H1 (cell line): ENCODE measurements at regions not wholly inside any gene's neighbourhood (a gene's known extent, or its start where the extent isn't known, plus 50 kb on each side); places are given as distances from the start of the nearest gene placed in this dataset.

Experiments
- CTCF ChIA-PET: fragments of 300-600 bp; sonication (Branson Sonifier 250); formaldehyde crosslinking; loops from one replicate; lab custom pipeline; 2021; ENCODE audit not compliant: partially characterized antibody; lab: Charles Lee
- POLR2A ChIA-PET: fragments of 300-600 bp; sonication (Branson Sonifier 250); formaldehyde crosslinking; loops from one replicate; lab custom pipeline; 2021; ENCODE audit warnings: inconsistent platforms; ENCODE audit not compliant: partially characterized antibody; lab: Charles Lee
- DNase-seq, 2 experiments: peaks; one replicate each; pipeline versions ENCODE4 v3.0.0 to v3.0.0-alpha.2; 2010 to 2022; ENCODE audit warnings: low spot score in 2 of 2, low read depth in 1 of 2, mixed read lengths in 1 of 2
- FAIRE-seq: peaks from 2 replicates; lab custom pipeline; 2011; peaks lifted over from hg19 to GRCh38; lab: Jason Lieb, UNC
- H2AFZ ChIP-seq: 2 replicates; pipeline ENCODE4 v1.8.1; 2012; ENCODE audit warnings: low read length, inconsistent platforms
- H2AK5ac ChIP-seq: 2 replicates; pipeline ENCODE4 v1.6.1; 2013; ENCODE audit warnings: low read depth, low read length
- H2BK120ac ChIP-seq: replicated peaks from 2 replicates; pipeline ENCODE3; 2013; ENCODE audit warnings: low read depth, low read length, inconsistent platforms
- H2BK12ac ChIP-seq: 2 replicates; pipeline ENCODE4 v1.6.1; 2013; ENCODE audit warnings: low read depth, low read length
- H2BK15ac ChIP-seq: 2 replicates; pipeline ENCODE4 v1.6.1; 2013; ENCODE audit warnings: low read length
- H2BK20ac ChIP-seq: 2 replicates; pipeline ENCODE4 v1.6.1; 2013; ENCODE audit warnings: low read length
- H2BK5ac ChIP-seq: 2 replicates; pipeline ENCODE4 v1.6.1; 2013; ENCODE audit warnings: low read depth, low read length
- H3K14ac ChIP-seq: 2 replicates; pipeline ENCODE4 v1.6.1; 2013; ENCODE audit warnings: inconsistent platforms; ENCODE audit not compliant: insufficient read length
- H3K18ac ChIP-seq: 2 replicates; pipeline ENCODE4 v1.6.1; 2013; ENCODE audit warnings: low read length; ENCODE audit errors: extremely low read depth
- H3K23ac ChIP-seq: 2 replicates; pipeline ENCODE4 v1.6.1; 2013; ENCODE audit warnings: inconsistent platforms; ENCODE audit not compliant: insufficient read length
- H3K23me2 ChIP-seq: 2 replicates; pipeline ENCODE4 v1.6.1; 2013; ENCODE audit warnings: low read depth, low read length
- H3K27ac ChIP-seq: 2 replicates; pipeline ENCODE4 v1.6.1; 2011; ENCODE audit warnings: low read depth, low read length, inconsistent platforms
- H3K27me3 ChIP-seq, 4 experiments: replicated peaks in 1 of 4; 1 replicate in 1 of 4; 2 replicates in 3 of 4; pipeline versions ENCODE4 v1.6.1 to v1.8.1; 2011 to 2013; ENCODE audit warnings: low read length in 3 of 4, mild to moderate bottlenecking in 3 of 4, inconsistent platforms in 2 of 4, mixed read lengths in 2 of 4, moderate library complexity in 1 of 4; ENCODE audit not compliant: control insufficient read depth in 3 of 4, insufficient read depth in 3 of 4; ENCODE audit errors: extremely low read depth in 1 of 4
- H3K36me3 ChIP-seq, 4 experiments: 2 replicates each; pipeline versions ENCODE4 v1.6.1 to v1.8.1; 2011 to 2013; ENCODE audit warnings: mild to moderate bottlenecking in 4 of 4, low read length in 3 of 4, moderate library complexity in 2 of 4, control low read depth in 1 of 4, inconsistent platforms in 1 of 4; ENCODE audit not compliant: insufficient read depth in 4 of 4, control insufficient read depth in 2 of 4
- H3K4ac ChIP-seq: replicated peaks from 2 replicates; pipeline ENCODE3; 2013; ENCODE audit warnings: low read length, low read depth, mixed read lengths, inconsistent platforms; ENCODE audit not compliant: insufficient read length
- H3K4me1 ChIP-seq, 4 experiments: replicated peaks in 1 of 4; 1 replicate in 1 of 4; 2 replicates in 3 of 4; pipeline versions ENCODE4 v1.6.1 to v1.8.1; 2011 to 2013; ENCODE audit warnings: low read length in 3 of 4, inconsistent platforms in 2 of 4, mixed read lengths in 1 of 4; ENCODE audit not compliant: insufficient read depth in 4 of 4, control insufficient read depth in 3 of 4
- H3K4me2 ChIP-seq, 2 experiments: 2 replicates each; pipeline versions ENCODE4 v1.6.1 to v1.8.1; 2011 to 2013; ENCODE audit warnings: low read depth in 2 of 2, low read length in 2 of 2, control low read depth in 1 of 2, inconsistent platforms in 1 of 2, mild to moderate bottlenecking in 1 of 2; ENCODE audit not compliant: insufficient read depth in 1 of 2
- H3K4me3 ChIP-seq, 4 experiments: fragments of 200-600, 300-600 bp in 1 of 4; sonication (generic), shearing (Covaris generic), sonication (Bioruptor Twin) in 1 of 4; 2 replicates each; pipeline versions ENCODE4 v1.5.1 to v1.8.1; 2011 to 2016; ENCODE audit warnings: low read length in 4 of 4, low read depth in 3 of 4, control low read depth in 2 of 4, inconsistent platforms in 2 of 4, mild to moderate bottlenecking in 2 of 4, mixed read lengths in 1 of 4, moderate library complexity in 1 of 4; ENCODE audit not compliant: insufficient read depth in 2 of 4; ENCODE audit errors: extremely low read depth in 1 of 4
- H3K56ac ChIP-seq: replicated peaks from 2 replicates; pipeline ENCODE3; 2013; ENCODE audit warnings: low read depth, mild to moderate bottlenecking, mixed read lengths, low read length, inconsistent platforms; ENCODE audit not compliant: insufficient read length
- H3K79me1 ChIP-seq: 2 replicates; pipeline ENCODE4 v1.6.1; 2013; ENCODE audit warnings: low read depth, low read length, control low read depth
- H3K79me2 ChIP-seq, 2 experiments: 2 replicates each; pipeline versions ENCODE4 v1.6.1 to v1.8.1; 2012 to 2013; ENCODE audit warnings: low read length in 2 of 2, mild to moderate bottlenecking in 2 of 2, inconsistent platforms in 1 of 2; ENCODE audit not compliant: insufficient read depth in 2 of 2, control insufficient read depth in 1 of 2
- H3K9ac ChIP-seq, 4 experiments: replicated peaks in 1 of 4; 1 replicate in 1 of 4; 2 replicates in 3 of 4; pipeline versions ENCODE4 v1.6.1 to v1.8.1; 2011 to 2013; ENCODE audit warnings: low read depth in 3 of 4, low read length in 3 of 4, control low read depth in 2 of 4, mild to moderate bottlenecking in 2 of 4, moderate library complexity in 2 of 4, inconsistent platforms in 1 of 4; ENCODE audit errors: extremely low read depth in 1 of 4
- H3K9me3 ChIP-seq, 2 experiments: 2 replicates each; pipeline versions ENCODE4 v1.6.1 to v1.8.1; 2012 to 2013; ENCODE audit warnings: mild to moderate bottlenecking in 2 of 2, moderate library complexity in 2 of 2, control low read depth in 1 of 2, inconsistent platforms in 1 of 2, low read depth in 1 of 2, low read length in 1 of 2, mixed read lengths in 1 of 2; ENCODE audit not compliant: insufficient read depth in 2 of 2
- H4K20me1 ChIP-seq, 2 experiments: replicated peaks in 1 of 2; 2 replicates each; pipeline versions ENCODE3 to v1.8.1; 2011 to 2013; ENCODE audit warnings: inconsistent platforms in 2 of 2, low read length in 2 of 2, mild to moderate bottlenecking in 1 of 2; ENCODE audit not compliant: insufficient read depth in 2 of 2, control insufficient read depth in 1 of 2
- H4K5ac ChIP-seq: 2 replicates; pipeline ENCODE4 v1.6.1; 2013; ENCODE audit warnings: low read length, low read depth, mixed read lengths, inconsistent platforms; ENCODE audit not compliant: insufficient read length
- H4K8ac ChIP-seq: 2 replicates; pipeline ENCODE4 v1.8.0; 2013; ENCODE audit warnings: mild to moderate bottlenecking, moderate library complexity, low read length, inconsistent platforms; ENCODE audit not compliant: insufficient read depth; ENCODE audit errors: extremely low read depth
- H4K91ac ChIP-seq: replicated peaks from 2 replicates; pipeline ENCODE3; 2013; ENCODE audit warnings: low read length, mixed read lengths, inconsistent platforms; ENCODE audit not compliant: insufficient read length
- BCL11A ChIP-seq, 2 experiments: IDR thresholded peaks; one replicate each; pipeline ENCODE4 v1.6.1; 2011; ENCODE audit warnings: low read depth in 2 of 2, low read length in 2 of 2, mild to moderate bottlenecking in 2 of 2
- GABPA ChIP-seq: IDR thresholded peaks from 2 replicates; pipeline ENCODE4 v1.6.1; 2011; ENCODE audit warnings: mild to moderate bottlenecking, low read length, moderate library complexity, borderline replicate concordance; ENCODE audit not compliant: insufficient read depth
- PHF8 ChIP-seq: fragments of 200-600 bp; sonication (generic); conservative IDR thresholded peaks from 2 replicates; pipeline ENCODE4 v1.7.1; 2012; ENCODE audit warnings: low read depth, mild to moderate bottlenecking, inconsistent platforms, low read length, moderate library complexity
- POLR2A ChIP-seq, 2 experiments: IDR thresholded peaks; 1 replicate in 1 of 2; 2 replicates in 1 of 2; pipeline ENCODE4 v1.6.1; 2011; ENCODE audit warnings: low read depth in 2 of 2, low read length in 2 of 2, mild to moderate bottlenecking in 2 of 2; ENCODE audit errors: control extremely low read depth in 1 of 2
- POLR2AphosphoS5 ChIP-seq: IDR thresholded peaks from 2 replicates; pipeline ENCODE4 v1.6.1; 2011; ENCODE audit warnings: low read depth, low read length
- POU5F1 ChIP-seq: IDR thresholded peaks from 2 replicates; pipeline ENCODE4 v1.6.1; 2011; ENCODE audit warnings: low read depth, mild to moderate bottlenecking, low read length, moderate library complexity
- RBBP5 ChIP-seq: IDR thresholded peaks from 2 replicates; pipeline ENCODE4 v1.7.1; 2012; ENCODE audit warnings: low read depth, mild to moderate bottlenecking, inconsistent platforms, low read length, moderate library complexity, borderline replicate concordance
- SIN3A ChIP-seq, 2 experiments: IDR thresholded peaks in 1 of 2; conservative IDR thresholded peaks in 1 of 2; 2 replicates each; pipeline ENCODE4 v1.6.1; 2011 to 2012; ENCODE audit warnings: low read length in 2 of 2, improper control_type of control experiment in 1 of 2, low read depth in 1 of 2, mild to moderate bottlenecking in 1 of 2
- SIX5 ChIP-seq: IDR thresholded peaks from 2 replicates; pipeline ENCODE4 v1.6.1; 2011; ENCODE audit warnings: mild to moderate bottlenecking, low read depth, low read length
- SP1 ChIP-seq: IDR thresholded peaks from 2 replicates; pipeline ENCODE4 v1.6.1; 2011; ENCODE audit warnings: low read depth, low read length
- SP2 ChIP-seq: IDR thresholded peaks from 2 replicates; pipeline ENCODE4 v1.6.1; 2012; ENCODE audit warnings: mild to moderate bottlenecking, low read length, inconsistent platforms
- SUZ12 ChIP-seq: fragments of 200-600 bp; sonication (generic); IDR thresholded peaks from 2 replicates; pipeline ENCODE4 v1.6.1; 2012; ENCODE audit warnings: mild to moderate bottlenecking, inconsistent platforms, low read length, moderate library complexity, mixed read lengths
- TAF1 ChIP-seq: IDR thresholded peaks from 2 replicates; pipeline ENCODE4 v1.6.1; 2011; ENCODE audit warnings: mild to moderate bottlenecking, low read depth, low read length
- TEAD4 ChIP-seq: IDR thresholded peaks from 2 replicates; pipeline ENCODE4 v1.6.1; 2012; ENCODE audit warnings: low read depth, low read length, inconsistent platforms, mixed read lengths
- WGBS, 2 experiments: shearing (Covaris generic) in 1 of 2; methylation state at CpG; one replicate each; pipeline versions ENCODE4 v1.1.6 to v1.1.7; 2013 to 2015; ENCODE audit warnings: low lambda C conversion rate in 2 of 2, mixed read lengths in 2 of 2, inconsistent platforms in 1 of 2, low coverage in 1 of 2, missing lambda C conversion rate in 1 of 2; ENCODE audit not compliant: insufficient replicate concordance in 2 of 2, insufficient coverage in 1 of 2, insufficient read length in 1 of 2; ENCODE audit errors: extremely low coverage in 1 of 2, missing lambda C conversion rate in 1 of 2; 5-methylcytosine and 5-hydroxymethylcytosine counted together
- TF ChIP-seq, protein P1 (sequence below): IDR thresholded peaks from 2 replicates; pipeline ENCODE4 v1.6.1; 2011; ENCODE audit warnings: low read length, improper control_type of control experiment

GRCh38 chr7:32241636-32242035 is 171.4 kb upstream of the PDE1C start:
- WGBS, 2 experiments: 89% methylated on average over 1 of the region's 1 CpG; no CpG with 5 or more reads in 1 of the 2 experiments
- CTCF ChIA-PET: no interaction called here
- H3K4ac ChIP-seq: no peak overlapping the region
- POLR2A ChIA-PET: no interaction called here
- H4K5ac ChIP-seq: no peak overlapping the region
- no peak overlapping the region for H4K8ac ChIP-seq
- no peak overlapping the region for H2BK5ac ChIP-seq
- H3K18ac ChIP-seq: no peak overlapping the region
- H3K27ac ChIP-seq: no peak overlapping the region
- H3K36me3 ChIP-seq: no peaks in the 10 kb centered on the region
- no peaks in the 10 kb centered on the region for H3K27me3 ChIP-seq
- H2BK15ac ChIP-seq: no peak overlapping the region
- no peak overlapping the region for H3K23ac ChIP-seq
- no peak overlapping the region for H4K91ac ChIP-seq
- H2AFZ ChIP-seq: no peak overlapping the region
- H2AK5ac ChIP-seq: no peak overlapping the region
- H3K79me1 ChIP-seq: no peaks in the 10 kb centered on the region
- H3K79me2 ChIP-seq: no peaks in the 10 kb centered on the region
- no peaks in the 10 kb centered on the region for H3K23me2 ChIP-seq
- no peak overlapping the region for H3K56ac ChIP-seq
- DNase-seq: peak in 1 of 2 experiments; percentile 3
- no peaks in the 10 kb centered on the region for H4K20me1 ChIP-seq
- H3K4me2 ChIP-seq: no peak overlapping the region
- H3K9ac ChIP-seq: no peak overlapping the region
- no peak overlapping the region for H2BK120ac ChIP-seq
- H3K4me1 ChIP-seq: peaks cover 0 to 3% (median 0%) of the 10 kb centered on the region in 4 experiments; a peak in 1 of 7 replicates
- FAIRE-seq: no peak
- H3K4me3 ChIP-seq: no peak overlapping the region
- H3K14ac ChIP-seq: no peak overlapping the region
- H2BK20ac ChIP-seq: no peak overlapping the region
- H2BK12ac ChIP-seq: no peak overlapping the region
- H3K9me3 ChIP-seq: no peaks in the 10 kb centered on the region
- no peak for TF ChIP-seq SP1
- no peak for TF ChIP-seq BCL11A (IDR thresholded peaks at IDR 0.05; ENCODE audit: low read depth in 2 of 2, low read length in 2 of 2)
- TF ChIP-seq TEAD4: no peak
- TF ChIP-seq, protein P1, sequence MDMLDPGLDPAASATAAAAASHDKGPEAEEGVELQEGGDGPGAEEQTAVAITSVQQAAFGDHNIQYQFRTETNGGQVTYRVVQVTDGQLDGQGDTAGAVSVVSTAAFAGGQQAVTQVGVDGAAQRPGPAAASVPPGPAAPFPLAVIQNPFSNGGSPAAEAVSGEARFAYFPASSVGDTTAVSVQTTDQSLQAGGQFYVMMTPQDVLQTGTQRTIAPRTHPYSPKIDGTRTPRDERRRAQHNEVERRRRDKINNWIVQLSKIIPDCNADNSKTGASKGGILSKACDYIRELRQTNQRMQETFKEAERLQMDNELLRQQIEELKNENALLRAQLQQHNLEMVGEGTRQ: no peak
- TF ChIP-seq GABPA: no peak
- TF ChIP-seq PHF8: no peak
- no peak for TF ChIP-seq SP2
- no peak for TF ChIP-seq SUZ12
- no peak for TF ChIP-seq SIN3A (conservative IDR thresholded peaks at IDR 0.05 in 1 of 2, IDR thresholded peaks at IDR 0.05 in 1 of 2; ENCODE audit: low read depth in 1 of 2, low read length in 2 of 2)
- no peak for TF ChIP-seq SIX5
- TF ChIP-seq POLR2AphosphoS5: no peak
- no peak for TF ChIP-seq POU5F1
- no peak for TF ChIP-seq TAF1
- no peak for TF ChIP-seq RBBP5
- TF ChIP-seq POLR2A (IDR thresholded peaks at IDR 0.05; ENCODE audit: control extremely low read depth in 1 of 2, low read depth in 2 of 2, low read length in 2 of 2): no peak
